Tibial artery (tissue), 4 donors: ENCODE measurements at regions not wholly inside any gene's neighbourhood (a gene's known extent, or its start where the extent isn't known, plus 50 kb on each side); places are given as distances from the start of the nearest gene placed in this dataset.
"Not testable (repeated sequence)": the region's sequence is repeated elsewhere in the genome, so short reads cannot be mapped to it uniquely, and the experiment has no call there.

Experiments used
- DNase-seq, 2 donors: peaks; one replicate each; pipeline ENCODE4 v3.0.0-alpha.2; 2019
- H3K27ac ChIP-seq, 2 donors: fragments of 200-600 bp; sonication (generic) in 1 of 2; 1 replicate in 1 of 2; 2 replicates in 1 of 2; pipeline ENCODE4 v1.5.1; 2018 to 2019; ENCODE audit warnings: mild to moderate bottlenecking in 1 of 2
- H3K27me3 ChIP-seq, 2 donors: fragments of 200-600 bp; sonication (generic) in 1 of 2; one replicate each; pipeline versions ENCODE4 v1.5.1 to v1.6.0; 2016 to 2019
- H3K36me3 ChIP-seq, 3 donors: fragments of 200-600 bp; sonication (generic) in 2 of 3; one replicate each; pipeline ENCODE4 v1.5.1; 2016 to 2019; ENCODE audit warnings: mild to moderate bottlenecking in 2 of 3
- H3K4me1 ChIP-seq, 4 donors: fragments of 200-600 bp; sonication (generic) in 2 of 4; 1 replicate in 3 of 4; 2 replicates in 1 of 4; pipeline ENCODE4 v1.5.1; 2016 to 2019
- H3K4me3 ChIP-seq, 2 donors: fragments of 200-600 bp; sonication (generic) in 1 of 2; 1 replicate in 1 of 2; 2 replicates in 1 of 2; pipeline ENCODE4 v1.5.1; 2018 to 2019; ENCODE audit warnings: mild to moderate bottlenecking in 2 of 2
- H3K9me3 ChIP-seq, 3 donors: fragments of 200-600 bp; sonication (generic) in 1 of 3; one replicate each; pipeline ENCODE4 v1.5.1; 2016 to 2019
- intact Hi-C: fragments of 100-400 bp; cut with DNase I; formaldehyde crosslinking; loops from one replicate; pipeline ENCODE4 v1.15.0; 2023; ENCODE audit warnings: low total_unique reads
- TF ChIP-seq, protein P1 (sequence below), 2 experiments: fragments of 200-600 bp in 1 of 2; fragments of 450-650 bp in 1 of 2; IDR thresholded peaks; one replicate each; pipeline ENCODE4 v1.5.1; 2017 to 2019; ENCODE audit warnings: antibody characterized with exemption in 2 of 2, mild to moderate bottlenecking in 1 of 2, moderate library complexity in 1 of 2

DNA sequence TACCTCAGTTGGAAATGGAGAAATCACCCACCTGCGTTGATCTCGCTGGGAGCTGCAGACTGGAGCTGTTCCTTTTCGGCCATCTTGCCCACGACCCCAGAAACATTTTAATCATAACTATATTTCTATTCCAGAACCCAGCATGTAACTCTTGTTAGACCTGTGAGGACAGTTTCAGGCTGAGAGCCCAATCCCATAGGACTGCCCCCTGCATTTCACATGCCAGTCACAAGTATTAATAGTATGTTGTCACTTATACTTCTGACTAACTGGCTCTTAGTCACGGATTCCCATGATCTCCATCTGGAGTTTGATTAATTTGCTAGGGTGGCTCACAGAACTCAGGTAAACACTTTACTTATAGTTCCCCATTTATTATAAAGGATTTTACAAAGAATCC is 60.6 kb upstream of the PRNP start:
- intact Hi-C loops: no loop called here
- TF ChIP-seq, protein P1, sequence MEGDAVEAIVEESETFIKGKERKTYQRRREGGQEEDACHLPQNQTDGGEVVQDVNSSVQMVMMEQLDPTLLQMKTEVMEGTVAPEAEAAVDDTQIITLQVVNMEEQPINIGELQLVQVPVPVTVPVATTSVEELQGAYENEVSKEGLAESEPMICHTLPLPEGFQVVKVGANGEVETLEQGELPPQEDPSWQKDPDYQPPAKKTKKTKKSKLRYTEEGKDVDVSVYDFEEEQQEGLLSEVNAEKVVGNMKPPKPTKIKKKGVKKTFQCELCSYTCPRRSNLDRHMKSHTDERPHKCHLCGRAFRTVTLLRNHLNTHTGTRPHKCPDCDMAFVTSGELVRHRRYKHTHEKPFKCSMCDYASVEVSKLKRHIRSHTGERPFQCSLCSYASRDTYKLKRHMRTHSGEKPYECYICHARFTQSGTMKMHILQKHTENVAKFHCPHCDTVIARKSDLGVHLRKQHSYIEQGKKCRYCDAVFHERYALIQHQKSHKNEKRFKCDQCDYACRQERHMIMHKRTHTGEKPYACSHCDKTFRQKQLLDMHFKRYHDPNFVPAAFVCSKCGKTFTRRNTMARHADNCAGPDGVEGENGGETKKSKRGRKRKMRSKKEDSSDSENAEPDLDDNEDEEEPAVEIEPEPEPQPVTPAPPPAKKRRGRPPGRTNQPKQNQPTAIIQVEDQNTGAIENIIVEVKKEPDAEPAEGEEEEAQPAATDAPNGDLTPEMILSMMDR (IDR thresholded peaks at IDR 0.05): no peak
- DNase-seq: no peak
- Histone ChIP-seq H3K27me3 (peaks cover 0 to 17% of the 10 kb centered on the region in 2 donors), H3K9me3 (peaks cover 0 to 7% (median 0%) of the 10 kb centered on the region in 3 donors), H3K4me1 (no peaks in the 10 kb centered on the region), H3K36me3 (no peaks in the 10 kb centered on the region), H3K4me3 (no peak overlapping the region), H3K27ac (no peak overlapping the region)

DNA sequence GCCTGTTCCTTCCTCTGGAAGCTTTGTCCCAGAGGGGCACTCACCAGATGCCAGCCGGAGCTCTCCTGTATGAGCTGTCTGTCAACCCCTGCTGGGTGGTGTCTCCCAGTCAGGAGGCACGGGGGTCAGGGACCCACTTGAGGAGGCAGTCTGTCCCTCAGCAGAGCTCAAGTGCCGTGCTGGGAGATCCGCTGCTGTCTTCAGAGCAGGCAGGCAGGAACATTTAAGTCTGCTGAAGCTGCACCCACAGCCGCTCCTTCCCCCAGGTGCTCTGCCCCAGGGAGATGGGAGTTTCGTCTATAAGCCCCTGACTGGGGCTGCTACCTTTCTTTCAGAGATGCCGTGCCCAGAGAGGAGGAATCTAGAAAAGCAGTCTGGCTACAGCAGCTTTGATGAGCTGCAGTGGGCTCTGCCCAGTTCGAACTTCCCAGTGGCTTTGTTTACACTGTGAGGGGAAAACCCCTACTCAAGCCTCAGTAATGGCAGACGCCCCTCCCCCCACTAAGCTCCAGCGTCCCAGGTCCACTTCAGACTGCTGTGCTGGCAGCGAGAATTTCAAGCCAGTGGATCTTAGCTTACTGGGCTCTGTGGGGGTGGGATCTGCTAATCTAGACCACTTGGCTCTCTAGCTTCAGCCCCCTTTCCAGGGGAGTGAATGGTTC is 61.5 kb upstream of the PRNP start:
- peaks cover 0 to 17% of the 10 kb centered on the region in 2 donors for H3K27me3 ChIP-seq
- H3K4me1 ChIP-seq, H3K9me3 ChIP-seq, H3K27ac ChIP-seq, intact Hi-C loops, DNase-seq, H3K36me3 ChIP-seq, H3K4me3 ChIP-seq: not testable (repeated sequence)

GRCh38 chr20:4619144-4619543 is 67.1 kb upstream of the PRNP start:
- H3K27me3 ChIP-seq, H3K4me3 ChIP-seq, H3K9me3 ChIP-seq, H3K4me1 ChIP-seq, intact Hi-C loops, H3K36me3 ChIP-seq, DNase-seq, H3K27ac ChIP-seq: not testable (repeated sequence)

- H3K27me3 ChIP-seq: no peaks in the 10 kb centered on the region
- H3K4me1 ChIP-seq: peaks cover 0 to 7% (median 2%) of the 10 kb centered on the region in 4 donors
- no peak for DNase-seq
- H3K9me3 ChIP-seq: no peaks in the 10 kb centered on the region
- no peak overlapping the region for H3K27ac ChIP-seq
- intact Hi-C loops: no loop called here
- TF ChIP-seq, protein P1 (IDR thresholded peaks at IDR 0.05): no peak
- no peaks in the 10 kb centered on the region for H3K36me3 ChIP-seq
- no peak overlapping the region for H3K4me3 ChIP-seq
Observed at GRCh38 chr20:4617484-4617883, 68.8 kb upstream of the PRNP start.

- Histone ChIP-seq H3K4me3 (no peak overlapping the region), H3K27me3 (no peaks in the 10 kb centered on the region), H3K4me1 (peaks cover 0 to 7% (median 2%) of the 10 kb centered on the region in 4 donors), H3K9me3 (no peaks in the 10 kb centered on the region), H3K36me3 (no peaks in the 10 kb centered on the region), H3K27ac (no peak overlapping the region)
- intact Hi-C loops: no loop called here
- no peak for DNase-seq
- TF ChIP-seq, protein P1 (IDR thresholded peaks at IDR 0.05): no peak
Observed at GRCh38 chr20:4617019-4617418, 69.2 kb upstream of the PRNP start.

DNA sequence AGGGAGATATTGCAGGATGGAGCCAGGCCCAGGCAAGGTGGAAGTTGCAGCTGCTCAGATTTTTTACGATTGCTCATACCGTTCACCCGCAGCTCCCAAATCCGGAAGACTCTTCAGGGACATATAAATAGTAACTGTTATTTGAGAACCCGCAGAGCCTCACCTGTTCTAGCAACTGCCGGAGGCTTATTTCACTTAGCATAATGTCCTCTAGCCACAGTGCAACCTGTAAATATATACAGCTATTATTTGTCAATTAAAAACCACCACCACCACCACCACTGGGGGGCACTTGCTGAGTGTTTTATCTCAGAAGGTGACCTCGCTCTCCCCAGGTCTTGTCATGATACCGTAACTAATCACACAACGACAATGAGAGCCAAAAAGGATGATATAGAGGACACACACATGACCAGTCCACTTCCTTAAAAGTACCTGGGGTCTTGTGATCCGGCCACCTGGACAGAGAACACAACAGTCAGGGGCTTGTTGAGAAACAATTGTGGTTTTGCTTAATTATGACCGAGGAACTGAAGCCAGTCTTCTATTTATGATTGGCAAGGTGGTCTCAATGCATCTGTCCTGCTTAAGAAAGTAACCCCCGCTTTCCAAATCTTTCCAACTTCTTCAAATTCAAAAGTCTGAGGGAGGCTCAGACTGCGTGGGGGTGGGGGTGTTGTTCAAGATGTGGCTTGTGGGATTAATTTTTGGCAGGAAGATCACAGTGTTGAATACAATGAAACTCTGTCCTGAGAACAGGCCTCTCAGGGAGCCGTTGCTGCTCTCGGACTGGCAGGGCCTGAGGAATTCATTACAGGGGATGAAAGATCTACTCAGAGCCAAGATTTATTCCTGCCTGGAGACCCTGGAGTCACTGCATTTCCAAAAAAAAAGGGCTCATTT is 72.3 kb upstream of the PRNP start:
- Histone ChIP-seq H3K36me3 (no peaks in the 10 kb centered on the region), H3K9me3 (no peaks in the 10 kb centered on the region), H3K4me1 (peaks cover 0 to 7% (median 2%) of the 10 kb centered on the region in 4 donors), H3K27me3 (no peaks in the 10 kb centered on the region), H3K4me3 (no peak overlapping the region), H3K27ac (no peak overlapping the region)
- intact Hi-C loops: no loop called here
- TF ChIP-seq, protein P1 (IDR thresholded peaks at IDR 0.05): no peak
- peak in 1 of 2 donors; percentile 57 for DNase-seq
